SH-SY5Y (cell line): ENCODE measurements at regions not wholly inside any gene's neighbourhood (a gene's known extent, or its start where the extent isn't known, plus 50 kb on each side); places are given as distances from the start of the nearest gene placed in this dataset.

ENCODE experiments used
- GATA2 ChIP-seq: IDR thresholded peaks from 2 replicates; pipeline ENCODE4 v1.6.1; 2011; ENCODE audit warnings: mild to moderate bottlenecking, low read depth, low read length
- GATA3 ChIP-seq: IDR thresholded peaks from 2 replicates; pipeline ENCODE4 v1.6.1; 2011; ENCODE audit warnings: low read depth, mild to moderate bottlenecking, low read length, moderate library complexity

GRCh38 chr5:19099195-19099594 lies 888.8 kb downstream of the CDH18 start:
- TF ChIP-seq GATA3 (no peak), GATA2 (no peak)
